Esophagus squamous epithelium (tissue), 4 donors: ENCODE measurements at regions not wholly inside any gene's neighbourhood (a gene's known extent, or its start where the extent isn't known, plus 50 kb on each side); places are given as distances from the start of the nearest gene placed in this dataset.

ENCODE experiments used
- POLR2A ChIP-seq, 4 donors: fragments of 450-650 bp; IDR thresholded peaks; one replicate each; pipeline ENCODE4 v1.6.1; 2017; ENCODE audit warnings: antibody characterized with exemption in 4 of 4, mild to moderate bottlenecking in 4 of 4, moderate library complexity in 3 of 4
- TF ChIP-seq, protein P1 (sequence below), 6 experiments: fragments of 450-650 bp in 4 of 6; fragments of 200-600 bp in 2 of 6; sonication (generic) in 2 of 6; IDR thresholded peaks; one replicate each; pipeline ENCODE4 v1.5.1; 2016 to 2019; ENCODE audit warnings: antibody characterized with exemption in 6 of 6, mild to moderate bottlenecking in 4 of 6, moderate library complexity in 4 of 6

DNA sequence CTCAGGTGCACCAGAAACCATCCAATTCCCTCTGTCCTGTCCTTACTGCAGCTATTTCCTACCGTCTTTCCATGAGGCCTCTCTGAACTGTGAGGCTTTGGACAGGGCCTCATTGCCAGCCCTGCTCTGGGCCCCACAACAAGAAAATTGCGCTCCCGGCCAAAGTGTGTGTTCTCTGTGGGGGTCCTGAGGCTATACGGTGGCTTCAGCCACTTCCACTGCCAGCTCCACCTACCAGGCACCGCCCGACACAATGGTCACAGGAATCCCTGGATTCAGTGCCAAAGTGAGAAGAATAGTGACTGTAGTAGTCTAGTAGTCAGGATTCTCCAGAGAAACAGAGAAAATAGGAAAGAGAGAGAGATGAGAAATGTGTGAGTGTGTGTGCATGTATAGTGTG, 140.2 kb downstream of the IRS1 start:
- TF ChIP-seq, protein P1, sequence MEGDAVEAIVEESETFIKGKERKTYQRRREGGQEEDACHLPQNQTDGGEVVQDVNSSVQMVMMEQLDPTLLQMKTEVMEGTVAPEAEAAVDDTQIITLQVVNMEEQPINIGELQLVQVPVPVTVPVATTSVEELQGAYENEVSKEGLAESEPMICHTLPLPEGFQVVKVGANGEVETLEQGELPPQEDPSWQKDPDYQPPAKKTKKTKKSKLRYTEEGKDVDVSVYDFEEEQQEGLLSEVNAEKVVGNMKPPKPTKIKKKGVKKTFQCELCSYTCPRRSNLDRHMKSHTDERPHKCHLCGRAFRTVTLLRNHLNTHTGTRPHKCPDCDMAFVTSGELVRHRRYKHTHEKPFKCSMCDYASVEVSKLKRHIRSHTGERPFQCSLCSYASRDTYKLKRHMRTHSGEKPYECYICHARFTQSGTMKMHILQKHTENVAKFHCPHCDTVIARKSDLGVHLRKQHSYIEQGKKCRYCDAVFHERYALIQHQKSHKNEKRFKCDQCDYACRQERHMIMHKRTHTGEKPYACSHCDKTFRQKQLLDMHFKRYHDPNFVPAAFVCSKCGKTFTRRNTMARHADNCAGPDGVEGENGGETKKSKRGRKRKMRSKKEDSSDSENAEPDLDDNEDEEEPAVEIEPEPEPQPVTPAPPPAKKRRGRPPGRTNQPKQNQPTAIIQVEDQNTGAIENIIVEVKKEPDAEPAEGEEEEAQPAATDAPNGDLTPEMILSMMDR (IDR thresholded peaks at IDR 0.05) = no peak
- no peak for TF ChIP-seq POLR2A (IDR thresholded peaks at IDR 0.05)
